ENCODE measurements at regions not wholly inside any gene's neighbourhood (a gene's known extent, or its start where the extent isn't known, plus 50 kb on each side); places are given as distances from the start of the nearest gene placed in this dataset.

DNA sequence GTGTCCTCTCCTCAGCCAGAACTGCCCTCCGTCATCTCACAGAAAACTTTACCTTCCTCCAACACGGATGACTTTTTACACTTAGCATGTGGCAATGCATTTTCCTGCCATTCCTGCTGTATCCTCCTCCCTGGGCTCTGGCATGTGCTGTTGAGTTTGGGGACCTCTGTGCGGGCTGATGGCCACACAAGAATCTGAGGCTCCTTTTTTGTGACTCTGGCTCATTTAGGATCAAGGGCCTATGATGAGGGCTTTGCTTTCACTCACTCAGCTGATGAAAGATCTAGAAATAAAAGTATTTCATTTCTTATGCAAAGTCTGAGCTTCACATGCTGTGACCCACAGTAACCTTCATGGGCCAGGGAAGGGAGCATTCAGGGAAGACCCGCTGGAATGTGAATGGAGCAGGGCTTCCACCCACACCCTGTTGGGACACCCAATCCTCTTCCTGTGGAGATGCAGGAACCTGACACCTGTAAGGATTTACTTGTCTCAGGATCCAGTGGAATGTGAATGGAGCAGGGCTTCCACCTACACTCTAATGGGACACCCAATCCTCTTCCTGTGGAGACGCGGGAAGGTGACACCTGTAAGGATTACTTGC, 500.3 kb upstream of the MKI67 start:
- BruUV-seq (replicated peaks) = no TSS peak
- ChIA-PET POLR2A (no interaction called here), CTCF (no interaction called here)
- Histone ChIP-seq H3K9ac (replicated peaks; ENCODE audit: extremely low read depth, insufficient read depth, low read length) (no peak overlapping the region), H3K4me1 (ENCODE audit: control insufficient read depth, extremely low read depth, insufficient read depth, low read length) (no peaks in the 10 kb centered on the region), H3K9me3 (replicated peaks; ENCODE audit: control insufficient read depth, insufficient read depth, low read length) (no peaks in the 10 kb centered on the region), H3K9me1 (replicated peaks; ENCODE audit: control insufficient read depth, extremely low read depth, insufficient read depth, low read length) (no peaks in the 10 kb centered on the region), H4K20me1 (replicated peaks; ENCODE audit: control insufficient read depth, extremely low read depth, insufficient read depth, low read length) (no peaks in the 10 kb centered on the region), H3K79me2 (ENCODE audit: control insufficient read depth, insufficient read depth, low read length) (no peaks in the 10 kb centered on the region), H2AFZ (ENCODE audit: low read depth, low read length) (no peak overlapping the region), H3K27ac (ENCODE audit: insufficient read depth, low read depth, low read length) (no peak overlapping the region), H3K4me3 (replicated peaks in 1 of 3; ENCODE audit: insufficient read depth in 1 of 3, low read depth in 1 of 3, low read length in 3 of 3) (no peak overlapping the region), H3K27me3 (ENCODE audit: control insufficient read depth in 2 of 2, insufficient read depth in 2 of 2, low read length in 2 of 2) (no peaks in the 10 kb centered on the region), H3K4me2 (ENCODE audit: insufficient read depth, low read length) (no peak overlapping the region), H3K36me3 (ENCODE audit: control insufficient read depth in 2 of 2, extremely low read depth in 1 of 2, insufficient read depth in 2 of 2, low read length in 2 of 2) (no peaks in the 10 kb centered on the region)
- dilution Hi-C loops (cut with MboI; ENCODE audit: extremely low pct_ligation_motif_present, low sequenced_read_pairs) = no loop called here
- no peak for FAIRE-seq
- TF ChIP-seq, protein P1, sequence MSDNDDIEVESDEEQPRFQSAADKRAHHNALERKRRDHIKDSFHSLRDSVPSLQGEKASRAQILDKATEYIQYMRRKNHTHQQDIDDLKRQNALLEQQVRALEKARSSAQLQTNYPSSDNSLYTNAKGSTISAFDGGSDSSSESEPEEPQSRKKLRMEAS (IDR thresholded peaks at IDR 0.05; ENCODE audit: insufficient read depth, insufficient read length) = no peak
- no peak for TF ChIP-seq GATA2 (IDR thresholded peaks at IDR 0.05; ENCODE audit: insufficient read depth, insufficient read length, low read depth, low read length)
- intact Hi-C loops (cut with micrococcal nuclease) = no loop called here
- DNase-seq (ENCODE audit: low read depth, low spot score) = no peak

DNA sequence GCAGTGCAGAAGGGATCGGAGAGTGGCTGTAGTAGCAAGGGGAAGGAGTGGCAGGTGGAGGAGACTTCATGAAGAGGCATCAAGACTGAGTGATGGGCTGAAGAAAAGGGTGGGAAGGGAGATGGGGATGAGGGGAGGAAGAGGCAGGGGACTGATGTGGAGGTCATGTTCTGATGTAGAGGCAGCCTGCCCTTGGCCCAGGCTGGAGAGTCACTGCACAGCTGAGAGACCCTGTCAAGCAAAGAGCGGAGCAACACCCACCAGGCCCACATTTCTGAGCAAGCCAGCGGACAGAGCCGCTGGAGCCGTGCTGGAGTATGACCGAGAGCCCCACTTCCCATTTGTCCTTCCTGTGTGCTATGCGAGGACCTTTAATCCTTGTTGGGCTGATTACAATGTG, 501.6 kb upstream of the MKI67 start:
- Histone ChIP-seq H3K4me1 (ENCODE audit: control insufficient read depth, extremely low read depth, insufficient read depth, low read length) (no peaks in the 10 kb centered on the region), H2AFZ (ENCODE audit: low read depth, low read length) (no peak overlapping the region), H3K4me3 (replicated peaks in 1 of 3; ENCODE audit: insufficient read depth in 1 of 3, low read depth in 1 of 3, low read length in 3 of 3) (no peak overlapping the region), H3K79me2 (ENCODE audit: control insufficient read depth, insufficient read depth, low read length) (no peaks in the 10 kb centered on the region), H3K36me3 (ENCODE audit: control insufficient read depth in 2 of 2, extremely low read depth in 1 of 2, insufficient read depth in 2 of 2, low read length in 2 of 2) (no peaks in the 10 kb centered on the region), H4K20me1 (replicated peaks; ENCODE audit: control insufficient read depth, extremely low read depth, insufficient read depth, low read length) (no peaks in the 10 kb centered on the region), H3K9ac (replicated peaks; ENCODE audit: extremely low read depth, insufficient read depth, low read length) (no peak overlapping the region), H3K27me3 (ENCODE audit: control insufficient read depth in 2 of 2, insufficient read depth in 2 of 2, low read length in 2 of 2) (no peaks in the 10 kb centered on the region), H3K9me3 (replicated peaks; ENCODE audit: control insufficient read depth, insufficient read depth, low read length) (no peaks in the 10 kb centered on the region), H3K4me2 (ENCODE audit: insufficient read depth, low read length) (no peak overlapping the region), H3K9me1 (replicated peaks; ENCODE audit: control insufficient read depth, extremely low read depth, insufficient read depth, low read length) (no peaks in the 10 kb centered on the region), H3K27ac (ENCODE audit: insufficient read depth, low read depth, low read length) (no peak overlapping the region)
- ChIA-PET POLR2A (no interaction called here), CTCF (no interaction called here)
- DNase-seq (ENCODE audit: low read depth, low spot score) (no peak), FAIRE-seq (no peak)
- BruUV-seq (replicated peaks) = no TSS peak
- intact Hi-C loops (cut with micrococcal nuclease) = no loop called here
- dilution Hi-C loops (cut with MboI; ENCODE audit: extremely low pct_ligation_motif_present, low sequenced_read_pairs) = no loop called here
- TF ChIP-seq FOS (IDR thresholded peaks at IDR 0.05; ENCODE audit: borderline replicate concordance, insufficient read depth, low read length) (no peak), POLR2A (IDR thresholded peaks at IDR 0.05; ENCODE audit: low read depth, low read length) (no peak), EZH2 (IDR thresholded peaks at IDR 0.05; ENCODE audit: borderline replicate concordance, low read depth, low read length, severe bottlenecking) (no peak), GATA2 (IDR thresholded peaks at IDR 0.05; ENCODE audit: insufficient read depth, insufficient read length, low read depth, low read length) (no peak), MYC (IDR thresholded peaks at IDR 0.05; ENCODE audit: low read depth, low read length) (no peak), JUN (IDR thresholded peaks at IDR 0.05; ENCODE audit: borderline replicate concordance, insufficient read depth, insufficient read length, low read depth) (no peak), POLR2AphosphoS5 (IDR thresholded peaks at IDR 0.05; ENCODE audit: insufficient read depth, low read depth, low read length) (no peak)
- TF ChIP-seq, protein P2, sequence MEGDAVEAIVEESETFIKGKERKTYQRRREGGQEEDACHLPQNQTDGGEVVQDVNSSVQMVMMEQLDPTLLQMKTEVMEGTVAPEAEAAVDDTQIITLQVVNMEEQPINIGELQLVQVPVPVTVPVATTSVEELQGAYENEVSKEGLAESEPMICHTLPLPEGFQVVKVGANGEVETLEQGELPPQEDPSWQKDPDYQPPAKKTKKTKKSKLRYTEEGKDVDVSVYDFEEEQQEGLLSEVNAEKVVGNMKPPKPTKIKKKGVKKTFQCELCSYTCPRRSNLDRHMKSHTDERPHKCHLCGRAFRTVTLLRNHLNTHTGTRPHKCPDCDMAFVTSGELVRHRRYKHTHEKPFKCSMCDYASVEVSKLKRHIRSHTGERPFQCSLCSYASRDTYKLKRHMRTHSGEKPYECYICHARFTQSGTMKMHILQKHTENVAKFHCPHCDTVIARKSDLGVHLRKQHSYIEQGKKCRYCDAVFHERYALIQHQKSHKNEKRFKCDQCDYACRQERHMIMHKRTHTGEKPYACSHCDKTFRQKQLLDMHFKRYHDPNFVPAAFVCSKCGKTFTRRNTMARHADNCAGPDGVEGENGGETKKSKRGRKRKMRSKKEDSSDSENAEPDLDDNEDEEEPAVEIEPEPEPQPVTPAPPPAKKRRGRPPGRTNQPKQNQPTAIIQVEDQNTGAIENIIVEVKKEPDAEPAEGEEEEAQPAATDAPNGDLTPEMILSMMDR (IDR thresholded peaks at IDR 0.05; ENCODE audit: extremely low read depth in 1 of 2, insufficient read depth in 1 of 2, low read depth in 1 of 2, low read length in 2 of 2) = no peak
- TF ChIP-seq, protein P1 (IDR thresholded peaks at IDR 0.05; ENCODE audit: insufficient read depth, insufficient read length) = no peak
